A673 (cell line): ENCODE measurements at regions not wholly inside any gene's neighbourhood (a gene's known extent, or its start where the extent isn't known, plus 50 kb on each side); places are given as distances from the start of the nearest gene placed in this dataset.

ENCODE experiments used
- BruUV-seq: library from RNA; stranded (reverse); fragments of 400-500 nt; replicated peaks from 2 replicates; lab custom pipeline; 2021; lab: Mats Ljungman, UMichigan
- CTCF ChIA-PET: fragments of 300-600 bp; sonication (Branson Sonifier 250); formaldehyde crosslinking; loops from one replicate; lab custom pipeline; 2022; ENCODE audit warnings: antibody characterized with exemption; lab: Charles Lee
- POLR2A ChIA-PET: fragments of 300-600 bp; sonication (Branson Sonifier 250); formaldehyde crosslinking; loops from one replicate; lab custom pipeline; 2022; ENCODE audit warnings: antibody characterized with exemption; ENCODE audit not compliant: low non-redundant PET; lab: Charles Lee
- DNase-seq: peaks from one replicate; pipeline ENCODE4 v3.0.0-alpha.2; 2015; ENCODE audit warnings: low spot score
- H3K27ac ChIP-seq: fragments of 200-600 bp; sonication (generic); 2 replicates; pipeline ENCODE4 v1.5.1; 2016; ENCODE audit warnings: mixed run types, low read depth, mild to moderate bottlenecking, mixed read lengths, antibody characterized with exemption, low read length; ENCODE audit not compliant: poor library complexity, severe bottlenecking
- H3K27me3 ChIP-seq: fragments of 200-600 bp; sonication (generic); replicated peaks from 2 replicates; pipeline ENCODE4 v1.6.1; 2017; ENCODE audit warnings: mixed run types, low read depth, mild to moderate bottlenecking, mixed read lengths, antibody characterized with exemption, low read length; ENCODE audit not compliant: insufficient read depth, poor library complexity
- H3K36me3 ChIP-seq: fragments of 200-600 bp; sonication (generic); 2 replicates; pipeline ENCODE4 v1.6.1; 2016; ENCODE audit warnings: mixed run types, mild to moderate bottlenecking, mixed read lengths, antibody characterized with exemption, low read length; ENCODE audit not compliant: insufficient read depth, poor library complexity, severe bottlenecking
- H3K4me1 ChIP-seq: fragments of 200-600 bp; sonication (generic); 2 replicates; pipeline ENCODE4 v1.6.1; 2017; ENCODE audit warnings: mixed run types, mild to moderate bottlenecking, mixed read lengths, antibody characterized with exemption, low read length; ENCODE audit not compliant: insufficient read depth, poor library complexity, severe bottlenecking
- H3K4me3 ChIP-seq: fragments of 200-600 bp; sonication (generic); 2 replicates; pipeline ENCODE4 v1.5.1; 2016; ENCODE audit warnings: low read depth, mixed run types, mild to moderate bottlenecking, mixed read lengths, low read length; ENCODE audit not compliant: poor library complexity, severe bottlenecking
- H3K9me3 ChIP-seq: fragments of 200-600 bp; sonication (generic); 2 replicates; pipeline ENCODE4 v1.6.1; 2016; ENCODE audit warnings: mixed run types, low read depth, mild to moderate bottlenecking, mixed read lengths, antibody characterized with exemption, low read length; ENCODE audit not compliant: poor library complexity, severe bottlenecking
- EZH2 ChIP-seq: fragments of 200-600 bp; sonication (generic); IDR thresholded peaks from 2 replicates; pipeline ENCODE4 v1.6.1; 2017; ENCODE audit warnings: borderline replicate concordance, low read depth, mild to moderate bottlenecking, mixed read lengths, antibody characterized with exemption, low read length; ENCODE audit not compliant: poor library complexity, severe bottlenecking
- intact Hi-C: fragments of 100-400 bp; cut with micrococcal nuclease; formaldehyde crosslinking; loops from one replicate; pipeline ENCODE4 v1.10.0; 2022; ENCODE audit not compliant: unreplicated experiment
- TF ChIP-seq, protein P1 (sequence below): fragments of 300-800, 200-600 bp; sonication (generic); conservative IDR thresholded peaks from 2 replicates; pipeline ENCODE4 v1.5.1; 2017; ENCODE audit warnings: low read depth, mild to moderate bottlenecking, antibody characterized with exemption, low read length, moderate library complexity, mixed read lengths

DNA sequence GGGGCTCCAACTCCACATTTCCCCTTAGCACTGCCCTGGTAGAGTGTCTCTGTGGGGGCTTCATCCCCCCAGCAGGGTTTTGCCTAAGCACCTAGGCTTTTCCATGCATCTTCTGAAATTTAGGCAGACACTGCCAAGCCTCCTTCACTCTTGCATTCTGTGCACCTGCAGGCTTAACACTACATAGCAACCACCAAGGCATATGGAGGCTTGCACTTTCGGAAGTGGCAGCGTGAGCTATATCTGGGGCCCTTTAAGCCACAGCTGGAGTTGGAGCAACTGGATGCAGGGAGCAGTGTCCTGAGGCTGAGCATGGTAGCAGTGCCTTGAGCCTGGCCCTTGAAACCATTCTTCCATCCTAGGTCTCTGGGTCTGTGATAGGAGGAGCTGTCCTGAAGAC is 214.8 kb upstream of the RPL34 start:
- ChIA-PET CTCF (no interaction called here), POLR2A (no interaction called here)
- DNase-seq = no peak
- intact Hi-C loops = no loop called here
- BruUV-seq = no TSS peak
- no peak for TF ChIP-seq EZH2
- TF ChIP-seq, protein P1, sequence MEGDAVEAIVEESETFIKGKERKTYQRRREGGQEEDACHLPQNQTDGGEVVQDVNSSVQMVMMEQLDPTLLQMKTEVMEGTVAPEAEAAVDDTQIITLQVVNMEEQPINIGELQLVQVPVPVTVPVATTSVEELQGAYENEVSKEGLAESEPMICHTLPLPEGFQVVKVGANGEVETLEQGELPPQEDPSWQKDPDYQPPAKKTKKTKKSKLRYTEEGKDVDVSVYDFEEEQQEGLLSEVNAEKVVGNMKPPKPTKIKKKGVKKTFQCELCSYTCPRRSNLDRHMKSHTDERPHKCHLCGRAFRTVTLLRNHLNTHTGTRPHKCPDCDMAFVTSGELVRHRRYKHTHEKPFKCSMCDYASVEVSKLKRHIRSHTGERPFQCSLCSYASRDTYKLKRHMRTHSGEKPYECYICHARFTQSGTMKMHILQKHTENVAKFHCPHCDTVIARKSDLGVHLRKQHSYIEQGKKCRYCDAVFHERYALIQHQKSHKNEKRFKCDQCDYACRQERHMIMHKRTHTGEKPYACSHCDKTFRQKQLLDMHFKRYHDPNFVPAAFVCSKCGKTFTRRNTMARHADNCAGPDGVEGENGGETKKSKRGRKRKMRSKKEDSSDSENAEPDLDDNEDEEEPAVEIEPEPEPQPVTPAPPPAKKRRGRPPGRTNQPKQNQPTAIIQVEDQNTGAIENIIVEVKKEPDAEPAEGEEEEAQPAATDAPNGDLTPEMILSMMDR = no peak
- H3K36me3 ChIP-seq = no peaks in the 10 kb centered on the region
- H3K27ac ChIP-seq = no peak overlapping the region
- no peaks in the 10 kb centered on the region for H3K4me1 ChIP-seq
- H3K27me3 ChIP-seq = no peaks in the 10 kb centered on the region
- no peak overlapping the region for H3K4me3 ChIP-seq
- H3K9me3 ChIP-seq = no peaks in the 10 kb centered on the region

DNA sequence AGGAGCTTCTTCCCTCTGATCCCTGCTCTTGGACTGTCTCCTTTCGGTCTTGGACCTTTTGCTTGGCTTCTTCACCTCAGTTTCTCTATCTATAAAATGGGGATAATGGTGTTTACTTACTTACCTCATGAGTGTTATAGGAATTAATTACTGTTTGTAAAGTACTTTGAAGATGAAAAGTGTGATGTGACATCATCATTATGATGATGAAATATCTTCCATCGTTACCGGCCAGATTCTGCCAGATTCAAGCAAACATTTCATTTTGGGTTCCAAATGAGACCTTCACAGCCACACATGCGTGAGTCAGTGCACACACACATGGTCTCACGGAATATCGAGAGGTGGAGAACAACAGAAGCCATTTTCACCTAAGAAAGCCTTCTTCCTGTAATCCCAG is 220.1 kb upstream of the RPL34 start:
- CTCF ChIA-PET = no interaction called here
- intact Hi-C loops = no loop called here
- POLR2A ChIA-PET = no interaction called here
- Histone ChIP-seq H3K4me3 (no peak overlapping the region), H3K36me3 (no peaks in the 10 kb centered on the region), H3K27me3 (no peaks in the 10 kb centered on the region), H3K27ac (no peak overlapping the region), H3K9me3 (no peaks in the 10 kb centered on the region), H3K4me1 (no peaks in the 10 kb centered on the region)
- no peak for TF ChIP-seq EZH2
- TF ChIP-seq, protein P1 = no peak
- no peak for DNase-seq
- no TSS peak for BruUV-seq

DNA sequence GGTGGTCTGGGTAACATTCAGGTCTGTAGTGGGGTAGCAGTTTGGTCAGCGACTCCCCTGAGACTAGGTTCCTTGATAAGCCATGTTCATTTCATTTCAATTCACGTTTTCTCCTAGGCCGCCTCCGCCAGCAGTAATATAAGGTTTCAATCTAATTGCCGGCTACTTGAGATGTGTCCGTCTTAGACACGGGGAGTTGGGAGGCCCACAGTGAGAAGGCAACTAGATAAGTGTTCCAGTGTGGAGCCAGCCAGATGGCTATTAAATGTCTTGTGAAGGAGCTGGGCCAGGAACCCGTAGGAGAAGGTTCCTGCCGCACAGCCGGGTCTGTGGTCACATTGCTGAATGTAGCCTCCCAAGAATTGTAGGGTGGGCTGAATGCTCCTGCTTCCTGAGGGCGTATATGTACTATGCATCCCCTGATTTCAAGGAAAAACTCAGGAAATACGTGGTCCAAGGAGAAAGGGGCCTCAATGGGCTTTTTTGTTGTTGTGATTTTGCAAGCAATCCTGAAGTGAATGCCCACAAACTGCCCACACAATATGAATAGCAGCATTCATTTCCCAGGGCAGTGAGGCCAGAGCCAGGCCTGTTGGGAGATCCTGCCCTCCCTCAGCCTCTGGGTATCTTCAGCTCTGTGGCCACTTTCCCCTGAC is 220.6 kb upstream of the RPL34 start:
- ChIA-PET CTCF (interaction anchor here (0.5 kb wide), 1 partner anchor 285 kb away, joined by 3 read pairs; no protein-coding TSS in a partner anchor), POLR2A (no interaction called here)
- Histone ChIP-seq H3K4me1 (no peaks in the 10 kb centered on the region), H3K9me3 (no peaks in the 10 kb centered on the region), H3K27me3 (no peaks in the 10 kb centered on the region), H3K27ac (no peak overlapping the region), H3K4me3 (no peak overlapping the region), H3K36me3 (no peaks in the 10 kb centered on the region)
- TF ChIP-seq EZH2 = no peak
- TF ChIP-seq, protein P1 = no peak
- intact Hi-C loops = no loop called here
- no TSS peak for BruUV-seq
- no peak for DNase-seq
